WTC11 (cell line): ENCODE measurements at regions not wholly inside any gene's neighbourhood (a gene's known extent, or its start where the extent isn't known, plus 50 kb on each side); places are given as distances from the start of the nearest gene placed in this dataset.
"Not testable (repeated sequence)": the region's sequence is repeated elsewhere in the genome, so short reads cannot be mapped to it uniquely, and the experiment has no call there.

Source experiments
- NR2C2 ChIP-seq: sonication (generic); formaldehyde crosslinking; IDR thresholded peaks from 2 replicates; pipeline ENCODE4 v1.8.0; 2022; ENCODE audit warnings: mild to moderate bottlenecking, missing genetic modification reagents
- TF ChIP-seq, protein P1 (sequence below): fragments of 200-600 bp; IDR thresholded peaks from 2 replicates; pipeline ENCODE4 v1.8.0; 2022; ENCODE audit warnings: antibody characterized with exemption
- TF ChIP-seq, protein P2 (sequence below): sonication (generic); formaldehyde crosslinking; IDR thresholded peaks from 2 replicates; pipeline ENCODE4 v1.8.1; 2023; ENCODE audit warnings: mild to moderate bottlenecking, missing genetic modification reagents

DNA sequence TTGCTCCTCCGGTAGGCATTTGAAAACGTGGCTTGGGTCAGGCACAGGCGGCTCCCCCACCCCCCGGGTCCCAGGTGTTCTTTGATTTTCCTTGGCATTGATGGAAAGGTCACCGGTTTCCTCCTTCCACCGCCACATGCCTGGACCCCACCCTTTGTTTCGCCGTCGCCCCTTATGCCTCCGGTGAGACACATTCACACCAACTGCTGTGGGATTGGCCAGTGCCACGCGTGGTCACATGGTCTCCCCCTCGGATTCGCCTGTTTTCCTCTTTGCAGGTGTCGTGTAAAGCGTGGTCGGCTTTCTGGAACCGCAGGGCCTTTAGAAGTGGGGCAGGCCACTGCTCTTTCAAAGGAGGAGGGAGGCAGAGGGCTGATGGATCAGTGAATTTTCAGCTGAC, 101.2 kb upstream of the FOXD4L5 start:
- TF ChIP-seq, protein P1, sequence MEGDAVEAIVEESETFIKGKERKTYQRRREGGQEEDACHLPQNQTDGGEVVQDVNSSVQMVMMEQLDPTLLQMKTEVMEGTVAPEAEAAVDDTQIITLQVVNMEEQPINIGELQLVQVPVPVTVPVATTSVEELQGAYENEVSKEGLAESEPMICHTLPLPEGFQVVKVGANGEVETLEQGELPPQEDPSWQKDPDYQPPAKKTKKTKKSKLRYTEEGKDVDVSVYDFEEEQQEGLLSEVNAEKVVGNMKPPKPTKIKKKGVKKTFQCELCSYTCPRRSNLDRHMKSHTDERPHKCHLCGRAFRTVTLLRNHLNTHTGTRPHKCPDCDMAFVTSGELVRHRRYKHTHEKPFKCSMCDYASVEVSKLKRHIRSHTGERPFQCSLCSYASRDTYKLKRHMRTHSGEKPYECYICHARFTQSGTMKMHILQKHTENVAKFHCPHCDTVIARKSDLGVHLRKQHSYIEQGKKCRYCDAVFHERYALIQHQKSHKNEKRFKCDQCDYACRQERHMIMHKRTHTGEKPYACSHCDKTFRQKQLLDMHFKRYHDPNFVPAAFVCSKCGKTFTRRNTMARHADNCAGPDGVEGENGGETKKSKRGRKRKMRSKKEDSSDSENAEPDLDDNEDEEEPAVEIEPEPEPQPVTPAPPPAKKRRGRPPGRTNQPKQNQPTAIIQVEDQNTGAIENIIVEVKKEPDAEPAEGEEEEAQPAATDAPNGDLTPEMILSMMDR = not testable (repeated sequence)
- not testable (repeated sequence) for TF ChIP-seq NR2C2 (CRISPR knock-in tag)
- TF ChIP-seq, protein P2, sequence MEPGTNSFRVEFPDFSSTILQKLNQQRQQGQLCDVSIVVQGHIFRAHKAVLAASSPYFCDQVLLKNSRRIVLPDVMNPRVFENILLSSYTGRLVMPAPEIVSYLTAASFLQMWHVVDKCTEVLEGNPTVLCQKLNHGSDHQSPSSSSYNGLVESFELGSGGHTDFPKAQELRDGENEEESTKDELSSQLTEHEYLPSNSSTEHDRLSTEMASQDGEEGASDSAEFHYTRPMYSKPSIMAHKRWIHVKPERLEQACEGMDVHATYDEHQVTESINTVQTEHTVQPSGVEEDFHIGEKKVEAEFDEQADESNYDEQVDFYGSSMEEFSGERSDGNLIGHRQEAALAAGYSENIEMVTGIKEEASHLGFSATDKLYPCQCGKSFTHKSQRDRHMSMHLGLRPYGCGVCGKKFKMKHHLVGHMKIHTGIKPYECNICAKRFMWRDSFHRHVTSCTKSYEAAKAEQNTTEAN (CRISPR knock-in tag) = not testable (repeated sequence)
